NT2/D1 (cell line): ENCODE measurements at regions not wholly inside any gene's neighbourhood (a gene's known extent, or its start where the extent isn't known, plus 50 kb on each side); places are given as distances from the start of the nearest gene placed in this dataset.

Experiments used
- SUZ12 ChIP-seq: IDR thresholded peaks from 2 replicates; pipeline ENCODE4 v1.6.1; 2011; ENCODE audit not compliant: insufficient read length, insufficient read depth; ENCODE audit errors: extremely low read depth
- YY1 ChIP-seq: IDR thresholded peaks from 2 replicates; pipeline ENCODE4 v1.6.1; 2011; ENCODE audit not compliant: insufficient read length, insufficient read depth
- ZNF274 ChIP-seq: IDR thresholded peaks from 2 replicates; pipeline ENCODE4 v1.6.1; 2011; ENCODE audit warnings: mild to moderate bottlenecking, low read depth, low read length

DNA sequence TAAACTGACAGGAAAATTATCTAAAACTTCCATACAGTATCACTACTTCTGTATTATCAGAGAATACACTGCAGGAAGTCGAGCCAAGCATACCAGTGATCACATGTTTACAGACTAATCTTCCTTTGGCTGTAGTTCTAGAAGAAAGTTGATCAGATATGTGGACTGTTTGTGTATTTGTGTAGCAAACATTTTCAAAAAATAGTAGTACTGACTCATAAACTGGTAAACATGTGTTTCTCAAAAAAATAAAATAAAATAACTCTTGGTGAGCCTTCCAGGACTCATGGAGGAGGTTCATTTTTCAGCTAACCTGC lies 148.9 kb upstream of the SLC39A10 start:
- TF ChIP-seq ZNF274 (no peak), YY1 (no peak), SUZ12 (no peak)
